GM18507 (cell line): ENCODE measurements at regions not wholly inside any gene's neighbourhood (a gene's known extent, or its start where the extent isn't known, plus 50 kb on each side); places are given as distances from the start of the nearest gene placed in this dataset.

Experiments
- DNase-seq: peaks from one replicate; pipeline ENCODE4 v3.0.0; 2011; ENCODE audit warnings: low read depth; ENCODE audit not compliant: insufficient read length; ENCODE audit errors: extremely low spot score
- FAIRE-seq: peaks from 2 replicates; lab custom pipeline; 2011; peaks lifted over from hg19 to GRCh38; lab: Jason Lieb, UNC

- no peak for FAIRE-seq
- no peak for DNase-seq
Observed at GRCh38 chr10:130623680-130624267, 487.6 kb downstream of the GLRX3 start.

GRCh38 chr10:130627346-130628045, 491.3 kb downstream of the GLRX3 start:
- DNase-seq (no peak), FAIRE-seq (no peak)

- no peak for FAIRE-seq
- no peak for DNase-seq
Observed at GRCh38 chr10:130630135-130630534, 493.9 kb downstream of the GLRX3 start.

GRCh38 chr10:130631142-130632096, 495.2 kb downstream of the GLRX3 start:
- FAIRE-seq: no peak
- DNase-seq: no peak

- DNase-seq (no peak), FAIRE-seq (no peak)
Observed at GRCh38 chr10:130634816-130635215, 498.6 kb downstream of the GLRX3 start.

GRCh38 chr10:130635528-130635927, 499.3 kb downstream of the GLRX3 start:
- DNase-seq (no peak), FAIRE-seq (no peak)

- no peak for DNase-seq
- no peak for FAIRE-seq
Observed at GRCh38 chr10:130636313-130636930, 500.2 kb downstream of the GLRX3 start.

GRCh38 chr10:130637089-130637676, 501.0 kb downstream of the GLRX3 start:
- DNase-seq (no peak), FAIRE-seq (no peak)

GRCh38 chr10:130638991-130639390, 502.8 kb downstream of the GLRX3 start:
- FAIRE-seq (no peak), DNase-seq (no peak)

GRCh38 chr10:130642926-130643325, 506.7 kb downstream of the GLRX3 start:
- FAIRE-seq (no peak), DNase-seq (no peak)

GRCh38 chr10:130647341-130647740, 511.1 kb downstream of the GLRX3 start:
- no peak for FAIRE-seq

GRCh38 chr10:130648807-130649206, 512.6 kb downstream of the GLRX3 start:
- FAIRE-seq (no peak), DNase-seq (no peak)

More at GRCh38 chr10:130647341-130647740, 511.1 kb downstream of the GLRX3 start:
- DNase-seq: no peak

GRCh38 chr10:130652544-130652943, 516.4 kb downstream of the GLRX3 start:
- no peak for FAIRE-seq
- no peak for DNase-seq

GRCh38 chr10:130652964-130653578, 516.9 kb downstream of the GLRX3 start:
- DNase-seq: no peak
- FAIRE-seq: no peak

- FAIRE-seq: no peak
- no peak for DNase-seq
Observed at GRCh38 chr10:130654726-130655125, 518.5 kb downstream of the GLRX3 start.

- FAIRE-seq (no peak), DNase-seq (no peak)
Observed at GRCh38 chr10:130655313-130656186, 519.4 kb downstream of the GLRX3 start.

GRCh38 chr10:130656187-130656575, 520.0 kb downstream of the GLRX3 start:
- FAIRE-seq (no peak), DNase-seq (no peak)

GRCh38 chr10:130656582-130657133, 520.5 kb downstream of the GLRX3 start:
- DNase-seq (no peak), FAIRE-seq (no peak)
